Panc1 (cell line): ENCODE measurements at regions not wholly inside any gene's neighbourhood (a gene's known extent, or its start where the extent isn't known, plus 50 kb on each side); places are given as distances from the start of the nearest gene placed in this dataset.

Experiments
- ATAC-seq: fragments of 200-7000 bp; cut with Tn5 transposase; 2 replicates; pipeline ENCODE4 v1.9.1; 2020; ENCODE audit warnings: mild to moderate bottlenecking, moderate library complexity
- BruUV-seq: library from RNA; stranded (reverse); fragments of 400-500 nt; replicated peaks from 2 replicates; lab custom pipeline; 2021; lab: Mats Ljungman, UMichigan
- CTCF ChIA-PET: fragments of 300-600 bp; sonication (Branson Sonifier 250); formaldehyde crosslinking; loops from one replicate; lab custom pipeline; 2022; ENCODE audit warnings: antibody characterized with exemption; lab: Charles Lee
- POLR2A ChIA-PET: fragments of 300-600 bp; sonication (Branson Sonifier 250); formaldehyde crosslinking; loops from one replicate; lab custom pipeline; 2022; ENCODE audit warnings: antibody characterized with exemption; lab: Charles Lee
- DNase-seq: peaks from one replicate; pipeline ENCODE4 v3.0.0-alpha.2; 2010; ENCODE audit warnings: low read depth, low spot score
- H3K27ac ChIP-seq: 2 replicates; pipeline ENCODE4 v1.5.1; 2011; ENCODE audit warnings: mild to moderate bottlenecking, low read length, inconsistent platforms
- H3K27me3 ChIP-seq: fragments of 200-500 bp; sonication (Bioruptor generic); 2 replicates; pipeline ENCODE4 v1.6.0; 2014; ENCODE audit warnings: low read length, inconsistent platforms; ENCODE audit not compliant: control insufficient read depth, insufficient read depth
- H3K36me3 ChIP-seq: fragments of 200-500 bp; sonication (Bioruptor generic); 2 replicates; pipeline ENCODE4 v1.5.1; 2014; ENCODE audit warnings: inconsistent platforms, mild to moderate bottlenecking, low read length, moderate library complexity; ENCODE audit not compliant: control insufficient read depth, insufficient read depth
- H3K4me1 ChIP-seq: 2 replicates; pipeline ENCODE4 v1.5.1; 2011; ENCODE audit warnings: inconsistent platforms, mild to moderate bottlenecking, low read length, moderate library complexity; ENCODE audit not compliant: control insufficient read depth, insufficient read depth
- H3K4me3 ChIP-seq, 2 experiments: 2 replicates each; pipeline ENCODE4 v1.5.1; 2011 to 2012; ENCODE audit warnings: low read depth in 2 of 2, low read length in 2 of 2, mild to moderate bottlenecking in 2 of 2, inconsistent platforms in 1 of 2, moderate library complexity in 1 of 2
- H3K9me3 ChIP-seq: fragments of 200-500 bp; sonication (Bioruptor generic); 2 replicates; pipeline ENCODE4 v1.5.1; 2014; ENCODE audit warnings: low read depth, mild to moderate bottlenecking, inconsistent platforms, low read length, moderate library complexity; ENCODE audit not compliant: control insufficient read depth, insufficient read depth
- CTCF ChIP-seq: fragments of 450-650 bp; IDR thresholded peaks from 2 replicates; pipeline ENCODE4 v1.5.1; 2017; ENCODE audit warnings: mild to moderate bottlenecking
- POLR2AphosphoS5 ChIP-seq: IDR thresholded peaks from 2 replicates; pipeline ENCODE4 v1.6.1; 2012; ENCODE audit warnings: mild to moderate bottlenecking, low read depth, low read length, moderate library complexity
- SIN3A ChIP-seq: IDR thresholded peaks from 2 replicates; pipeline ENCODE4 v1.6.1; 2012; ENCODE audit warnings: low read depth, mild to moderate bottlenecking, low read length, moderate library complexity, borderline replicate concordance; ENCODE audit not compliant: insufficient read depth
- TCF7L2 ChIP-seq: IDR thresholded peaks from 2 replicates; pipeline ENCODE4 v1.6.1; 2011; ENCODE audit warnings: mild to moderate bottlenecking, low read depth, low read length, inconsistent platforms
- in situ Hi-C: cut with HindIII; loops from 2 replicates; pipeline ENCODE4 v1.10.0; 2016; ENCODE audit warnings: low sequenced_read_pairs, low pct_unique_long_range_greater_than_20kb
- intact Hi-C: fragments of 100-400 bp; cut with micrococcal nuclease; formaldehyde crosslinking; loops from one replicate; pipeline ENCODE4 v1.10.0; 2022; ENCODE audit not compliant: unreplicated experiment
- TF ChIP-seq, protein P1 (sequence below), 2 experiments: IDR thresholded peaks; 2 replicates each; pipeline ENCODE4 v1.6.1; 2011 to 2012; ENCODE audit warnings: low read depth in 2 of 2, control low read depth in 1 of 2, low read length in 1 of 2, mild to moderate bottlenecking in 1 of 2, moderate library complexity in 1 of 2; ENCODE audit not compliant: insufficient read depth in 1 of 2

DNA sequence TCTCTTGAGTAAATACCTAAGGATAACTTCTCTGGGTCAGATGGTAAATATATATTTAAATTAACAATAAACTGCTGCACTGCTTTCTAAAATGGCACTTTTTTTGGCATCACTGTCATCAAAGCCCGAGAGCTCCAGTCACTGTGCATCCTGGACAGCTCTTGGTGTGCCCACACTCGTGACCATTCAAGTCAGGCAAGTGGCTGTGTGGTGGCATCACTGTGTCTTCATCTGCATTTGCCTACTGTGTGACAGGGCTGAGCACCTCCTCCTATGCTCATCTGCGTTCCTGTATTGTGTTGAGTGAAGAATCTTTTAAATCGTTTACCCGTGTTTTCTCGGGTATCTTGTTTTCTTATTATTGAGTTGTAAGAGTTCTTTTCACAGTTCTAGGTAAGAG is 568.1 kb upstream of the SALL3 start:
- Histone ChIP-seq H3K4me1 (no peaks in the 10 kb centered on the region), H3K9me3 (no peaks in the 10 kb centered on the region), H3K4me3 (no peak overlapping the region), H3K36me3 (no peaks in the 10 kb centered on the region), H3K27ac (no peak overlapping the region), H3K27me3 (peaks cover 9% of the 10 kb centered on the region)
- CTCF ChIA-PET: no interaction called here
- TF ChIP-seq SIN3A (no peak), POLR2AphosphoS5 (no peak), TCF7L2 (no peak), CTCF (no peak)
- TF ChIP-seq, protein P1, sequence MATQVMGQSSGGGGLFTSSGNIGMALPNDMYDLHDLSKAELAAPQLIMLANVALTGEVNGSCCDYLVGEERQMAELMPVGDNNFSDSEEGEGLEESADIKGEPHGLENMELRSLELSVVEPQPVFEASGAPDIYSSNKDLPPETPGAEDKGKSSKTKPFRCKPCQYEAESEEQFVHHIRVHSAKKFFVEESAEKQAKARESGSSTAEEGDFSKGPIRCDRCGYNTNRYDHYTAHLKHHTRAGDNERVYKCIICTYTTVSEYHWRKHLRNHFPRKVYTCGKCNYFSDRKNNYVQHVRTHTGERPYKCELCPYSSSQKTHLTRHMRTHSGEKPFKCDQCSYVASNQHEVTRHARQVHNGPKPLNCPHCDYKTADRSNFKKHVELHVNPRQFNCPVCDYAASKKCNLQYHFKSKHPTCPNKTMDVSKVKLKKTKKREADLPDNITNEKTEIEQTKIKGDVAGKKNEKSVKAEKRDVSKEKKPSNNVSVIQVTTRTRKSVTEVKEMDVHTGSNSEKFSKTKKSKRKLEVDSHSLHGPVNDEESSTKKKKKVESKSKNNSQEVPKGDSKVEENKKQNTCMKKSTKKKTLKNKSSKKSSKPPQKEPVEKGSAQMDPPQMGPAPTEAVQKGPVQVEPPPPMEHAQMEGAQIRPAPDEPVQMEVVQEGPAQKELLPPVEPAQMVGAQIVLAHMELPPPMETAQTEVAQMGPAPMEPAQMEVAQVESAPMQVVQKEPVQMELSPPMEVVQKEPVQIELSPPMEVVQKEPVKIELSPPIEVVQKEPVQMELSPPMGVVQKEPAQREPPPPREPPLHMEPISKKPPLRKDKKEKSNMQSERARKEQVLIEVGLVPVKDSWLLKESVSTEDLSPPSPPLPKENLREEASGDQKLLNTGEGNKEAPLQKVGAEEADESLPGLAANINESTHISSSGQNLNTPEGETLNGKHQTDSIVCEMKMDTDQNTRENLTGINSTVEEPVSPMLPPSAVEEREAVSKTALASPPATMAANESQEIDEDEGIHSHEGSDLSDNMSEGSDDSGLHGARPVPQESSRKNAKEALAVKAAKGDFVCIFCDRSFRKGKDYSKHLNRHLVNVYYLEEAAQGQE (IDR thresholded peaks at IDR 0.05; ENCODE audit: insufficient read depth in 1 of 2, low read depth in 2 of 2, low read length in 1 of 2): no peak
- DNase-seq: no peak
- POLR2A ChIA-PET: no interaction called here
- ATAC-seq: no peak
- intact Hi-C loops (no loop called here), in situ Hi-C loops (no loop called here)
- no TSS peak for BruUV-seq

GRCh38 chr18:78414302-78414701 is 565.3 kb upstream of the SALL3 start:
- in situ Hi-C loops (no loop called here), intact Hi-C loops (no loop called here)
- H3K9me3 ChIP-seq: no peaks in the 10 kb centered on the region
- DNase-seq (no peak), ATAC-seq (no peak)
- H3K4me3 ChIP-seq: no peak overlapping the region
- TF ChIP-seq SIN3A: no peak
- TF ChIP-seq POLR2AphosphoS5: no peak
- TF ChIP-seq TCF7L2: no peak
- no peak for TF ChIP-seq CTCF
- TF ChIP-seq, protein P1 (IDR thresholded peaks at IDR 0.05; ENCODE audit: insufficient read depth in 1 of 2, low read depth in 2 of 2, low read length in 1 of 2): no peak
- H3K36me3 ChIP-seq: no peaks in the 10 kb centered on the region
- no peak overlapping the region for H3K27ac ChIP-seq
- H3K27me3 ChIP-seq: peaks cover 5% of the 10 kb centered on the region
- CTCF ChIA-PET: no interaction called here
- POLR2A ChIA-PET: no interaction called here
- no TSS peak for BruUV-seq
- H3K4me1 ChIP-seq: no peaks in the 10 kb centered on the region
